GM21390 (cell line): ENCODE measurements at regions not wholly inside any gene's neighbourhood (a gene's known extent, or its start where the extent isn't known, plus 50 kb on each side); places are given as distances from the start of the nearest gene placed in this dataset.
"Not testable (repeated sequence)": the region's sequence is repeated elsewhere in the genome, so short reads cannot be mapped to it uniquely, and the experiment has no call there.

ENCODE experiments used
- ATAC-seq: cut with Tn5 transposase; IDR thresholded peaks from one replicate; pipeline ENCODE4 v1.9.1; 2021; ENCODE audit not compliant: unreplicated experiment

DNA sequence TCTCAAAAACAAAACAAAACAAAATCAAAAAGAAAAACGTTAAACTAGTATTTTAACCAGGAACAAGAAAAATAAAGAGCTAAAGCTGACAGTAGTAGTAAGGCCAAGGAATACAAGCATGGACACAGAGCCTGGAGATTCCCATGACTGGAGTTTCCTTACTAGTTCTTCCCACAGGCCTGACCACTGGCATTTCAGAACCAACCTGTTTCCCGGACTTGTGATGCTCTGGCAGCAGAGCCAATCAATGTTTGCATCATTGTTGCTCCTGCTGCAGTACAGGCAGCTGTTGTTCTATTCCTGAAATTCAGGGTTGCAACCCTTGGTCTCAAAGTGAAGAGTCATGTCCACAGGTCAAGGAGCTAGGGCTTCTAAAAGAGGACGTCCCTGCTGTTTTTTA, 111.3 kb upstream of the WARS2 start:
- ATAC-seq: no peak

DNA sequence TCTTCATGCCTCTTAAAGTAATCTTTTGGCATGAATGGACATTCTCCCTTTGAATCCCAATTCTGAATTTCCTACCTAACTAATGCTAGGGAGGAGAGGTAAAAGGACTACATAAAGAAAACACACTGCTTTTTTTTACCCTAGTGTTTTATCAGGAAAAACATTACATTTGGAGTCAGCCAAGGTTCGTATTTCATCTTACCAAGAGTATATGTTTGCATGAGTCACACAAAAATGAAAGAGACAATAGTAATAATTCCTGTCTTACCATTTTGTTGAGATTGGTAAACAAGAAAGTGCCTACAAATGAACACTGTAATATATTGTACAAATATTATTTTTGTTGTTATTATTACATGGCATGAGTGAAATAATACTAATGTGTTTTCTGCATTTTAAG, 112.9 kb upstream of the WARS2 start:
- ATAC-seq: no peak

DNA sequence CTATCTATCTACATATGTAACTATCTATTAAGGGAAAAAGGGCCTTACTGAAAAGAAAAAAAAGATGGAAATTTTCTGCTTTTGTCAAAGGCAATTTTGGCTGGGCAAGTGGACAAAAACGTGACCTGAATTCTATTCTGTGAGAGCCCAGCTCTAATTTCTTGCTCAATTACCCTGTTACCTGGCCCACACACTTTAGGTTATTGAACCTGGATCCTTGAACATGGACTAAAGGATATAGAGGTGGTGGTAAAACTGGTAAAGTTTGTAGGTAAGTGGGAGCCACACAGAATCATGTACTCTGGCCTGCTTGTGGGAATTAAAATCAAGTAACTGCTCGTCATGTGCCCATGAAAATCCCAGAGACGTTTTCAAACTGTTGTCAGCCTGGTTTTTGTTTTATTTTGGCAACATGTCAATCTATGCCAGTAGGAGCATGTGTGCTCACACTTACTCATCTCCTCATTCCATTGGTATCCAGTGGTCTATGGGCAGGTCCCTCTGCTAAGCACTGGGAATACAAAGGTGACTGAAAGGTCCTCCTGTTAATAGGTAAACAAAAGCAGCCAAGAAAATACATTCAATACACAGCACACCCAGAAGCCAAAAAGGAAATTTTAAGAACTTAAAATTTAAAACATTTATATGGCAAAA, 113.7 kb upstream of the WARS2 start:
- no peak for ATAC-seq

- ATAC-seq: not testable (repeated sequence)
Observed at GRCh38 chr1:119256089-119256488, 112.5 kb upstream of the HAO2 start.

DNA sequence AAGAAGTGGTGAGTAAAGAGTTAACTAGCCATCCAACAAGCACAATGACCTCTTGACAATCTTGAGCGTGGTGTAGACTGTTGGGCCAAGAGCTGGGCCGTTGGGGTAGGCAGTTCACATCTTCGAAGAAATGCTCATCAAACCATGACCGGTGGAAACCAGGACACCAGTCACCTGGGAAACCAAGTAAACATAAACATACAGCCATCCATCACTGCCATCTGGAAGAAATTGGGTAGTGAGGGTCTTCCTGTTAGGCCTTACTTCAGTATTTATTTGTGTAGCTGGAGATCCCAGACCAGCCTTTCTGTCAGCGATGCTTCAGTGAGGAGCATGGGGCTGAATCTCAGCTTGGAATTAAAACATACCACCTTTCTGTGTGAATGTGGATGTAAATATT, 108.1 kb upstream of the HAO2 start:
- ATAC-seq: no peak

GRCh38 chr1:119266386-119266785, 102.2 kb upstream of the HAO2 start:
- ATAC-seq: peak; percentile 92

GRCh38 chr1:119266858-119267257, 101.7 kb upstream of the HAO2 start:
- ATAC-seq: no peak

- not testable (repeated sequence) for ATAC-seq
Observed at GRCh38 chr1:119267288-119267687, 101.3 kb upstream of the HAO2 start.

DNA sequence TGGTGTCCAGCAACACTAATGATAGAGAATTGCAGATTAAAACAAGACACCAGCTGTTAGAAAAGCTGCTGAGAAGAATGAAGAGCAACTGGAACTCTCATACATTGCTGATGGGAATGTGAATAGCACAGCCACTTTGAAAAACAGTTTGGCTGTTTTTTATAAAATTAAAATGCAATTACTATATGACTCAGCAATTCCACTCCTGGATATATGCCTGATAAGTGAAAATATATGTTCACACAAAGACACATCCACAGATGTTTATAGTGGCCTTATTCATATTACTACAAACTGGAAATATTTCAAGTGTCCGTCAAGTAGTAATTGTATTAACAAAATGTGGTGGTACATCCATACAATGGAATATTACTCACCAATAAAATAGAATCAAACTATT, 99.7 kb upstream of the HAO2 start:
- ATAC-seq: no peak

GRCh38 chr1:119275145-119276134, 93.1 kb upstream of the HAO2 start:
- ATAC-seq: peak; percentile 70

- no peak for ATAC-seq
Observed at GRCh38 chr1:119276558-119276957, 92.0 kb upstream of the HAO2 start.

GRCh38 chr1:119279456-119280381, 88.9 kb upstream of the HAO2 start:
- no peak for ATAC-seq

DNA sequence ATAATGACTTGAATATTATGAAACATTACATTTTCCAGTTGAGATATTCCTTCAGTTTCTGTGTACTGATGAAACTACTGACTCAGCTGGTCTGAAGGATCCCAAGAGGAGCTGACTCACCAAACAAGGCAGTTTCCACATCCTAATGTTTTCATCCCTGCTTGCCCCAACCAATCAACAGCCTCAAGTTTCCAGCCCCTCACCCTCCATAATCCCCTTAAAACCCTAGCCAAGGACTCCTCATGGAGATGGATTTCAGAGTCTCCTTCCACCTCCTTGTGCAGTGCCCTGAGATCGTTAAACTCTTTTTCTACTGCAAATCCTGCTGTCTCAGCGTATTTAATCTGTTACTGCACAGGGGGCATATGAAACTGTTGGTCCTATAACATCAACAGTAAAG, 83.1 kb upstream of the HAO2 start:
- ATAC-seq: no peak

DNA sequence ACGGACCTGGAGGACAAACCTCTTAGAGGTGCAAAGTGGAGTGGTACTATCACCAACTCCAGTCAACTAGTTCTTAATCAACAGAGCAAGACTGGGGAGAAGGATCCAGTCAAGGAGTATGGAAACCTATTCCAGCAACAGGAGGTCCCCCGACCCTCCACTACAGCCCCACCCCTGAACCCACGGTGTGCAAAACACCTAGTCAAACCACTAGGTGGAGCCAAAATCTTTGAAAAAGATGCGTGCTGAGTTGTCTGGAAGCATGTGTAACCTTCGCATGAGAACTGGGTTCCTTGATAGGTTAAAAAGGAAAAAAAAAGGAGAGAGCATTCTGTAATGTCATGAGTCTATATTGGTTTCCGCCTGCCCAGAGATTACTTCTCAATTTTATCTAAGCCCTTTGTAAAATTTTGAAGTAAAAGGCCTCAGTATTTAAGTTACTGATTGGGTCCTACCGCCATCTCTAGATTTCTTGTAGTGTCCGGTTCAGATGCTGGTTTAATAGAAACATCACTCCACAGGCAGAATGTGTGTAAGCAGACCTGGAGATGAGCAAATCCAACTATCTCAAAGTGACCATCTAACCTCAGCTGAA, 81.9 kb upstream of the HAO2 start:
- peak; percentile 72 for ATAC-seq

DNA sequence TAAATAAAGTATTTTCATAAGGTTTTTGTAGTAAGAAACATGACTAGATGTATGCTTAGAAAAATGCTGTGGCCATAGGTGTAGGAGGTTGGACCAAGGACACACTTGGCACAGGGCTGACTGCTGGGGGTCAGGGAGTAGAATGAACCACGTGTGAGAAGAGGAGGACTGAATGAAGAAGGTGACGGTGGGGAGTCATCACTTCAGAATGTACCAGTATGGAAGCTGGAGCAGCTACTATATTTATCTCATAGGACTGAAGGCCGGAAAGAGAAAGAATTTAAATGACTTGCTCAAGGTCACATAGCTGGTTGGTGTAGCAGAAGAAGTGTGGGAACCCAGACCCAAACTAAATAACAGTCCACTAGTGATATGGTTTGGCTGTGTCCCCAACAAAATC, 79.8 kb upstream of the HAO2 start:
- no peak for ATAC-seq

GRCh38 chr1:119290297-119290696, 78.3 kb upstream of the HAO2 start:
- no peak for ATAC-seq

DNA sequence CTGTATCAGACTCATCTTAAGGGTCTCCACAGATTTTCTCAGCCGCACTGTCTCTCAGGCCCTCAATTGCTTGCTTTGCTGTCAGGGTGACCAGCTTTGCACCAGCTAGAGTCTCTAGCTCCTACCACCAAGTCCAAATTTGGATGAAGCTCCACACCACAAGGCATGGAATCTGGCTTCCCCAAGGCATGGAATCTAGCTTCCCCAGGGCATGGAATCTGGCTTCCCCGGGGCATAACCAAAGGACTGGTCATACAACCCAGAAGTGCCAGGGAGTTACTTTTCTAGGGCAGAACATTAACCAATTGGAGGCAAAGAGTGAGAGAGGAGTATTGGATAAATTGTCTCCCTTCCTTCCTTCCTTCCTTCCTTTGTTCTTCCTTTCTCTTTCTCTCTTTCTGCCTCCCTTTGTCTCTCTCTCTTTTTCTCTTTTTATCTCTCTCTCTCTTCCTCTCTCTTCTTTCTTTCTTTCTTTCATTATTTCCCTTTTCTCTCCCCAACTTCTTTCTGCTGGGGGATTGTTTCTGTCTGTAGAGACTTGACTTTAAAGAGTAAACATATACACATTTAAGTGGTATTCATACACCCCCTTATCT, 76.9 kb upstream of the HAO2 start:
- ATAC-seq: no peak

- no peak for ATAC-seq
Observed at GRCh38 chr1:119293797-119294196, 74.8 kb upstream of the HAO2 start.

DNA sequence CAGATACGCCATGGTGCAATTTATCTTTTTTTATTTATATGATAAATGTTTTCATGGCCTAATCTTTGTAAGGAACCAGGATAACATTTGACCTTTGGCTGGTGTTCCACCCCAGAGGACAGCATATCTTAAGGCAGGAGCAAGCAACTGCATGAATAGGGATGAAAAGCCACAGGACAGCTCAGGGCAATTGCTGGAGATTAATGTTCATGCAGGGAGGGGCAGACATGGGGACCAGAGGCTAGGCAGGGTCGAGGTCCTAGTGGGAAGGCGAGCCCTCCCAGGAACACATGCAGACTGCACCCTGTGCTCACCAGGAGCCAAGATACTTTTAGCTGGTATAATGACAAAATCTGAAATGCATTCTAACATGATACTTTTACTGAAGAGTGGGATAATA, 74.4 kb upstream of the HAO2 start:
- no peak for ATAC-seq

GRCh38 chr1:119294722-119295121, 73.9 kb upstream of the HAO2 start:
- ATAC-seq: no peak
